ENCODE measurements at regions not wholly inside any gene's neighbourhood (a gene's known extent, or its start where the extent isn't known, plus 50 kb on each side); places are given as distances from the start of the nearest gene placed in this dataset.

DNA sequence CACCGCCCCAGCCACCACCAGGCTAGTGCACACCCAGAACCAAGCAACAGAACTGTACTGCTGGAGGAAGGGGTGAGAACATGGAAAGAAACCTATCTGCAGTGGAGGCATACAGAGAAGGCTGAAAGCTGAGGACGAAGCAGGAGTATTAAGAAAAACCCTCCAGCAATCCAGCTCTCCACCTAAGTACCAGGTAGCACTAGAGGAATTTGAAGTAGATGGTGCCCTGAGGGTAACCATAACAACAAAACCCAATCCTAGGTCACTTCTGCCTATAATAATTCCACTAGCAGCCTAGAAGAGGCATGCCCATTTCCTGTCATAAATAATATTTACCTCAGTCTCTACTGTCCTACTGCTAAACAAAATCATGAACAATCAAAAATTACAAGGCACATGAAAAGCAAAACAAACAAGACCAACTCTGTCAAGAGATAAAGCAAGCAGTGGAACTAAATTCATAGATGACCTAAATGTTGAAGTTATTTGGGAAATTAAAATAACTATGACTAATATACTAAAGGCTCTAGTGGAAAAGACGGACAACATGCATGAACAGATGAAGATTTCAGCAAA is 51.1 kb downstream of the HYCC1 start:
- no peak for TF ChIP-seq SIN3A (IDR thresholded peaks at IDR 0.05; ENCODE audit: borderline replicate concordance, insufficient read depth, low read depth, low read length)
- no peak for TF ChIP-seq TCF7L2 (IDR thresholded peaks at IDR 0.05; ENCODE audit: low read depth, low read length)
- TF ChIP-seq, protein P1, sequence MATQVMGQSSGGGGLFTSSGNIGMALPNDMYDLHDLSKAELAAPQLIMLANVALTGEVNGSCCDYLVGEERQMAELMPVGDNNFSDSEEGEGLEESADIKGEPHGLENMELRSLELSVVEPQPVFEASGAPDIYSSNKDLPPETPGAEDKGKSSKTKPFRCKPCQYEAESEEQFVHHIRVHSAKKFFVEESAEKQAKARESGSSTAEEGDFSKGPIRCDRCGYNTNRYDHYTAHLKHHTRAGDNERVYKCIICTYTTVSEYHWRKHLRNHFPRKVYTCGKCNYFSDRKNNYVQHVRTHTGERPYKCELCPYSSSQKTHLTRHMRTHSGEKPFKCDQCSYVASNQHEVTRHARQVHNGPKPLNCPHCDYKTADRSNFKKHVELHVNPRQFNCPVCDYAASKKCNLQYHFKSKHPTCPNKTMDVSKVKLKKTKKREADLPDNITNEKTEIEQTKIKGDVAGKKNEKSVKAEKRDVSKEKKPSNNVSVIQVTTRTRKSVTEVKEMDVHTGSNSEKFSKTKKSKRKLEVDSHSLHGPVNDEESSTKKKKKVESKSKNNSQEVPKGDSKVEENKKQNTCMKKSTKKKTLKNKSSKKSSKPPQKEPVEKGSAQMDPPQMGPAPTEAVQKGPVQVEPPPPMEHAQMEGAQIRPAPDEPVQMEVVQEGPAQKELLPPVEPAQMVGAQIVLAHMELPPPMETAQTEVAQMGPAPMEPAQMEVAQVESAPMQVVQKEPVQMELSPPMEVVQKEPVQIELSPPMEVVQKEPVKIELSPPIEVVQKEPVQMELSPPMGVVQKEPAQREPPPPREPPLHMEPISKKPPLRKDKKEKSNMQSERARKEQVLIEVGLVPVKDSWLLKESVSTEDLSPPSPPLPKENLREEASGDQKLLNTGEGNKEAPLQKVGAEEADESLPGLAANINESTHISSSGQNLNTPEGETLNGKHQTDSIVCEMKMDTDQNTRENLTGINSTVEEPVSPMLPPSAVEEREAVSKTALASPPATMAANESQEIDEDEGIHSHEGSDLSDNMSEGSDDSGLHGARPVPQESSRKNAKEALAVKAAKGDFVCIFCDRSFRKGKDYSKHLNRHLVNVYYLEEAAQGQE (IDR thresholded peaks at IDR 0.05; ENCODE audit: insufficient read depth in 1 of 2, low read depth in 2 of 2, low read length in 1 of 2), result no peak
- TF ChIP-seq, protein P2, sequence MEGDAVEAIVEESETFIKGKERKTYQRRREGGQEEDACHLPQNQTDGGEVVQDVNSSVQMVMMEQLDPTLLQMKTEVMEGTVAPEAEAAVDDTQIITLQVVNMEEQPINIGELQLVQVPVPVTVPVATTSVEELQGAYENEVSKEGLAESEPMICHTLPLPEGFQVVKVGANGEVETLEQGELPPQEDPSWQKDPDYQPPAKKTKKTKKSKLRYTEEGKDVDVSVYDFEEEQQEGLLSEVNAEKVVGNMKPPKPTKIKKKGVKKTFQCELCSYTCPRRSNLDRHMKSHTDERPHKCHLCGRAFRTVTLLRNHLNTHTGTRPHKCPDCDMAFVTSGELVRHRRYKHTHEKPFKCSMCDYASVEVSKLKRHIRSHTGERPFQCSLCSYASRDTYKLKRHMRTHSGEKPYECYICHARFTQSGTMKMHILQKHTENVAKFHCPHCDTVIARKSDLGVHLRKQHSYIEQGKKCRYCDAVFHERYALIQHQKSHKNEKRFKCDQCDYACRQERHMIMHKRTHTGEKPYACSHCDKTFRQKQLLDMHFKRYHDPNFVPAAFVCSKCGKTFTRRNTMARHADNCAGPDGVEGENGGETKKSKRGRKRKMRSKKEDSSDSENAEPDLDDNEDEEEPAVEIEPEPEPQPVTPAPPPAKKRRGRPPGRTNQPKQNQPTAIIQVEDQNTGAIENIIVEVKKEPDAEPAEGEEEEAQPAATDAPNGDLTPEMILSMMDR (IDR thresholded peaks at IDR 0.05), result no peak
- TF ChIP-seq POLR2AphosphoS5 (IDR thresholded peaks at IDR 0.05; ENCODE audit: low read depth, low read length), result no peak
- no peaks in the 10 kb centered on the region for H3K9me3 ChIP-seq (ENCODE audit: control insufficient read depth, insufficient read depth, low read depth, low read length)
- H3K4me3 ChIP-seq (ENCODE audit: low read depth in 2 of 2, low read length in 2 of 2), result no peak overlapping the region
- DNase-seq (ENCODE audit: low read depth, low spot score) (no peak), ATAC-seq (no peak)
- intact Hi-C loops (cut with micrococcal nuclease; ENCODE audit: unreplicated experiment) (no loop called here), in situ Hi-C loops (cut with HindIII; ENCODE audit: low pct_unique_long_range_greater_than_20kb, low sequenced_read_pairs) (no loop called here)
- BruUV-seq (replicated peaks), result no TSS peak
- H3K27me3 ChIP-seq (ENCODE audit: control insufficient read depth, insufficient read depth, low read length), result no peaks in the 10 kb centered on the region
- POLR2A ChIA-PET, result no interaction called here
- H3K36me3 ChIP-seq (ENCODE audit: control insufficient read depth, insufficient read depth, low read length), result no peaks in the 10 kb centered on the region
- no peak overlapping the region for H3K27ac ChIP-seq (ENCODE audit: low read length)
- CTCF ChIA-PET, result no interaction called here
- no peaks in the 10 kb centered on the region for H3K4me1 ChIP-seq (ENCODE audit: control insufficient read depth, insufficient read depth, low read length)

DNA sequence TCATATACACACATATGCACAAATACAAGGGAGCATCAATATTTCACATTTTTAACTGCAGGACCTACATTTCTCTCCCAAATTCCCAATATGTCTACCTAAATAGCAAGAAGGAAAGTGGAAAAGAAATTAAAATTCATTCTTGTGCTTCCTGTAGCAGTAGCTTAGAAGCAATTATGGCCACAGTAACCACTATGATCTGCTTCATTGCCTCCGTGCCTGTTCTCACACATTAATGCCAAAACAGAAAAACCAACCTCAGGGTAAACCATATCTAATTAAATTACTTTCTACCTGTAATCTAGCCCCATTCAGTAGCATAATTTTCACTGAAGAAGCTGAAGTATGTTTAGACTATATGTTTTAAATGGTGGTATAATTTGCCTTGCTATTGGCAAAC is 55.2 kb downstream of the HYCC1 start:
- no peak for TF ChIP-seq SIN3A (IDR thresholded peaks at IDR 0.05; ENCODE audit: borderline replicate concordance, insufficient read depth, low read depth, low read length)
- ChIA-PET CTCF (interaction anchor here (0.6 kb wide), 1 partner anchor 29 kb away, joined by 3 read pairs; no protein-coding TSS in a partner anchor), POLR2A (no interaction called here)
- no TSS peak for BruUV-seq (replicated peaks)
- Histone ChIP-seq H3K4me3 (ENCODE audit: low read depth in 2 of 2, low read length in 2 of 2) (no peak overlapping the region), H3K4me1 (ENCODE audit: control insufficient read depth, insufficient read depth, low read length) (no peaks in the 10 kb centered on the region), H3K27ac (ENCODE audit: low read length) (no peak overlapping the region), H3K36me3 (ENCODE audit: control insufficient read depth, insufficient read depth, low read length) (no peaks in the 10 kb centered on the region), H3K9me3 (ENCODE audit: control insufficient read depth, insufficient read depth, low read depth, low read length) (no peaks in the 10 kb centered on the region), H3K27me3 (ENCODE audit: control insufficient read depth, insufficient read depth, low read length) (no peaks in the 10 kb centered on the region)
- in situ Hi-C loops (cut with HindIII; ENCODE audit: low pct_unique_long_range_greater_than_20kb, low sequenced_read_pairs), result no loop called here
- intact Hi-C loops (cut with micrococcal nuclease; ENCODE audit: unreplicated experiment), result no loop called here
- no peak for DNase-seq (ENCODE audit: low read depth, low spot score)
- no peak for ATAC-seq

DNA sequence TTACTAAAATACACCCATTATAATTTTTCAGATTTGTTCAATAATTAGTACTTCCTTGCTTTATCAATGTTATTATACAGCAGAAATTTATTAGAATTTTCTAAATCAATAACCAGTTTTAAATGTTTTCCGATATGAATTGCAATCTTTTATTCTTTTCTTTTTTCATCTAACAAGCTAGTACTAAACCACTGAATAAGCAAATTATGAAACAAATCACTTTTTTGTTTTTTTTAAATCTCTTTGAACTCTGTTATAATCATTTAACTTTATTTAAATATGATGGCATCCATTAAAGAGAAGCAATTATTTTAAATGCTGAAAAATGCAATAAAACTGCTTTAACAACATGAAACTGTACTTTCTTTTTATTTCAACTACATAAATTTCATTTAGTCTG is 59.7 kb downstream of the HYCC1 start:
- in situ Hi-C loops (cut with HindIII; ENCODE audit: low pct_unique_long_range_greater_than_20kb, low sequenced_read_pairs) (no loop called here), intact Hi-C loops (cut with micrococcal nuclease; ENCODE audit: unreplicated experiment) (no loop called here)
- Histone ChIP-seq H3K4me1 (ENCODE audit: control insufficient read depth, insufficient read depth, low read length) (no peaks in the 10 kb centered on the region), H3K36me3 (ENCODE audit: control insufficient read depth, insufficient read depth, low read length) (no peaks in the 10 kb centered on the region), H3K27me3 (ENCODE audit: control insufficient read depth, insufficient read depth, low read length) (no peaks in the 10 kb centered on the region), H3K4me3 (ENCODE audit: low read depth in 2 of 2, low read length in 2 of 2) (no peak overlapping the region), H3K9me3 (ENCODE audit: control insufficient read depth, insufficient read depth, low read depth, low read length) (no peaks in the 10 kb centered on the region), H3K27ac (ENCODE audit: low read length) (no peak overlapping the region)
- ATAC-seq (no peak), DNase-seq (ENCODE audit: low read depth, low spot score) (no peak)
- ChIA-PET POLR2A (no interaction called here), CTCF (no interaction called here)
- TF ChIP-seq TCF7L2 (IDR thresholded peaks at IDR 0.05; ENCODE audit: low read depth, low read length) (no peak), POLR2AphosphoS5 (IDR thresholded peaks at IDR 0.05; ENCODE audit: low read depth, low read length) (no peak), SIN3A (IDR thresholded peaks at IDR 0.05; ENCODE audit: borderline replicate concordance, insufficient read depth, low read depth, low read length) (no peak)
- TF ChIP-seq, protein P2 (IDR thresholded peaks at IDR 0.05), result no peak
- TF ChIP-seq, protein P1 (IDR thresholded peaks at IDR 0.05; ENCODE audit: insufficient read depth in 1 of 2, low read depth in 2 of 2, low read length in 1 of 2), result no peak
- BruUV-seq (replicated peaks), result no TSS peak

Measured in Panc1 (cell line).